ENCODE measurements at regions not wholly inside any gene's neighbourhood (a gene's known extent, or its start where the extent isn't known, plus 50 kb on each side); places are given as distances from the start of the nearest gene placed in this dataset.
A peak's percentile ranks its signal among the peaks of the same experiment; 100 is the strongest.

DNA sequence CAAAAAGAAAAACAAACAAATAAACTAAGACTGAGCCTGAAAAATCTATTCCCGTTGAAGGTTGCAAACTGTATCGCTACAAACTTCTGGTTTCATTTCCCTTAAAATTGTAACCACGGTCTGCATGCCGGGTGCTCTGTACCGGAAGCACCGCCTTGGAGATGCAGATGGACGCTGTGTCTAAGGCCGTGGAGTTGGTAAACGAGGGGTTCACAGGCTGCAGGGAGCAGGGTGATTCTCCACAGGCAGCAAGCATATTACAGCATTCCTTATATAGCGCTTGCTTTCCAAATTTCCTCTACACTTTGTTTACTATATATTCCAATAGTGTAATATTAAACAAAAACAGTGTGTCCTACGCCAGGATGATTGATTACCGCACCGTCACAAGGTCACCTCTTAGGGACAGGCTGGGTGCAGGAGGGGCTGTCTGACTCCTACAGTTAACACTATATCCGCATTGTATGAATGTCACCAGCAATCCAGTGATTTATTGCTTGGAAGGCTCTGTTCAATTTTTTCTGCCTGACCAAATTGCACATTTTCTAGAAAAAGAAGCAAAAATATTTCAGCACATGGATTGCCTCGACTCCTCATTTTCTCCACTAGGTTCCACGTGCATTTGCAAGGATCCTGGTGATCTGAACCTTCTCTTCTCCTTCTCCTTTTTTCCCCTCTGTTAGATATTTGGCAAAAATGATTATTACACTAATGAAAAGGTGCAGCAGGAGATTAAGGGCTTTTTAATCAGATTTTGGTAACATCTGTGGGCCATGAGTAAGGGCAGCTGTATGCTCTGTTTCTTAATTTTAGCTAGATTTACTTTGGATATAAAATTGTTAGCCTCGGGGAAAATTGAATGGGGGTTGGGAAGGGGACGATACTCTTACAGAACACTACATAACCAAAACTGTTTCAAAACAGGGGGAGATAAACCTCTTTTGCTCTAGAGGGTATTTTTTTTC, 325.8 kb upstream of the MGMT start:
- Histone ChIP-seq H2AFZ (ENCODE audit: low read depth, low read length) (no peak overlapping the region), H3K9me3 (replicated peaks; ENCODE audit: control insufficient read depth, insufficient read depth, low read length) (no peaks in the 10 kb centered on the region), H3K36me3 (ENCODE audit: control insufficient read depth in 2 of 2, extremely low read depth in 1 of 2, insufficient read depth in 2 of 2, low read length in 2 of 2) (no peaks in the 10 kb centered on the region), H3K4me1 (ENCODE audit: control insufficient read depth, extremely low read depth, insufficient read depth, low read length) (no peaks in the 10 kb centered on the region), H3K4me3 (replicated peaks in 1 of 3; ENCODE audit: insufficient read depth in 1 of 3, low read depth in 1 of 3, low read length in 3 of 3) (no peak overlapping the region), H3K9ac (replicated peaks; ENCODE audit: extremely low read depth, insufficient read depth, low read length) (no peak overlapping the region), H3K27me3 (ENCODE audit: control insufficient read depth in 2 of 2, insufficient read depth in 2 of 2, low read length in 2 of 2) (no peaks in the 10 kb centered on the region), H4K20me1 (replicated peaks; ENCODE audit: control insufficient read depth, extremely low read depth, insufficient read depth, low read length) (no peaks in the 10 kb centered on the region), H3K4me2 (ENCODE audit: insufficient read depth, low read length) (no peak overlapping the region), H3K79me2 (ENCODE audit: control insufficient read depth, insufficient read depth, low read length) (no peaks in the 10 kb centered on the region), H3K9me1 (replicated peaks; ENCODE audit: control insufficient read depth, extremely low read depth, insufficient read depth, low read length) (no peaks in the 10 kb centered on the region), H3K27ac (ENCODE audit: insufficient read depth, low read depth, low read length) (no peak overlapping the region)
- no peak for DNase-seq (ENCODE audit: low read depth, low spot score)
- ChIA-PET CTCF (no interaction called here), POLR2A (no interaction called here)
- intact Hi-C loops (cut with micrococcal nuclease), result no loop called here
- no TSS peak for BruUV-seq (replicated peaks)
- dilution Hi-C loops (cut with MboI; ENCODE audit: extremely low pct_ligation_motif_present, low sequenced_read_pairs), result no loop called here
- peak; percentile 4 for FAIRE-seq
- no peak for TF ChIP-seq JUN (IDR thresholded peaks at IDR 0.05; ENCODE audit: borderline replicate concordance, insufficient read depth, insufficient read length, low read depth)
- TF ChIP-seq, protein P1, sequence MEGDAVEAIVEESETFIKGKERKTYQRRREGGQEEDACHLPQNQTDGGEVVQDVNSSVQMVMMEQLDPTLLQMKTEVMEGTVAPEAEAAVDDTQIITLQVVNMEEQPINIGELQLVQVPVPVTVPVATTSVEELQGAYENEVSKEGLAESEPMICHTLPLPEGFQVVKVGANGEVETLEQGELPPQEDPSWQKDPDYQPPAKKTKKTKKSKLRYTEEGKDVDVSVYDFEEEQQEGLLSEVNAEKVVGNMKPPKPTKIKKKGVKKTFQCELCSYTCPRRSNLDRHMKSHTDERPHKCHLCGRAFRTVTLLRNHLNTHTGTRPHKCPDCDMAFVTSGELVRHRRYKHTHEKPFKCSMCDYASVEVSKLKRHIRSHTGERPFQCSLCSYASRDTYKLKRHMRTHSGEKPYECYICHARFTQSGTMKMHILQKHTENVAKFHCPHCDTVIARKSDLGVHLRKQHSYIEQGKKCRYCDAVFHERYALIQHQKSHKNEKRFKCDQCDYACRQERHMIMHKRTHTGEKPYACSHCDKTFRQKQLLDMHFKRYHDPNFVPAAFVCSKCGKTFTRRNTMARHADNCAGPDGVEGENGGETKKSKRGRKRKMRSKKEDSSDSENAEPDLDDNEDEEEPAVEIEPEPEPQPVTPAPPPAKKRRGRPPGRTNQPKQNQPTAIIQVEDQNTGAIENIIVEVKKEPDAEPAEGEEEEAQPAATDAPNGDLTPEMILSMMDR (IDR thresholded peaks at IDR 0.05; ENCODE audit: extremely low read depth in 1 of 2, insufficient read depth in 1 of 2, low read depth in 1 of 2, low read length in 2 of 2), result no peak
- TF ChIP-seq FOS (IDR thresholded peaks at IDR 0.05; ENCODE audit: borderline replicate concordance, insufficient read depth, low read length), result no peak

GRCh38 chr10:129151281-129151680, 315.8 kb upstream of the MGMT start:
- H4K20me1 ChIP-seq (replicated peaks; ENCODE audit: control insufficient read depth, extremely low read depth, insufficient read depth, low read length), result no peaks in the 10 kb centered on the region
- TF ChIP-seq JUN (IDR thresholded peaks at IDR 0.05; ENCODE audit: borderline replicate concordance, insufficient read depth, insufficient read length, low read depth) (no peak), MYC (IDR thresholded peaks at IDR 0.05; ENCODE audit: low read depth, low read length) (no peak), FOS (IDR thresholded peaks at IDR 0.05; ENCODE audit: borderline replicate concordance, insufficient read depth, low read length) (no peak), POLR2A (IDR thresholded peaks at IDR 0.05; ENCODE audit: low read depth, low read length) (no peak), POLR2AphosphoS5 (IDR thresholded peaks at IDR 0.05; ENCODE audit: insufficient read depth, low read depth, low read length) (no peak), GATA2 (IDR thresholded peaks at IDR 0.05; ENCODE audit: insufficient read depth, insufficient read length, low read depth, low read length) (no peak), EZH2 (IDR thresholded peaks at IDR 0.05; ENCODE audit: borderline replicate concordance, low read depth, low read length, severe bottlenecking) (no peak)
- TF ChIP-seq, protein P1 (IDR thresholded peaks at IDR 0.05; ENCODE audit: extremely low read depth in 1 of 2, insufficient read depth in 1 of 2, low read depth in 1 of 2, low read length in 2 of 2), result no peak
- TF ChIP-seq, protein P2, sequence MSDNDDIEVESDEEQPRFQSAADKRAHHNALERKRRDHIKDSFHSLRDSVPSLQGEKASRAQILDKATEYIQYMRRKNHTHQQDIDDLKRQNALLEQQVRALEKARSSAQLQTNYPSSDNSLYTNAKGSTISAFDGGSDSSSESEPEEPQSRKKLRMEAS (IDR thresholded peaks at IDR 0.05; ENCODE audit: insufficient read depth, insufficient read length), result no peak
- no peaks in the 10 kb centered on the region for H3K9me1 ChIP-seq (replicated peaks; ENCODE audit: control insufficient read depth, extremely low read depth, insufficient read depth, low read length)
- ChIA-PET CTCF (interaction anchor here (1.8 kb wide), 1 partner anchor 10 kb away, joined by 4 read pairs; no protein-coding TSS in a partner anchor), POLR2A (no interaction called here)
- H3K9ac ChIP-seq (replicated peaks; ENCODE audit: extremely low read depth, insufficient read depth, low read length), result no peak overlapping the region
- no TSS peak for BruUV-seq (replicated peaks)
- dilution Hi-C loops (cut with MboI; ENCODE audit: extremely low pct_ligation_motif_present, low sequenced_read_pairs), result no loop called here
- no peaks in the 10 kb centered on the region for H3K79me2 ChIP-seq (ENCODE audit: control insufficient read depth, insufficient read depth, low read length)
- H3K9me3 ChIP-seq (replicated peaks; ENCODE audit: control insufficient read depth, insufficient read depth, low read length), result no peaks in the 10 kb centered on the region
- H3K4me3 ChIP-seq (replicated peaks in 1 of 3; ENCODE audit: insufficient read depth in 1 of 3, low read depth in 1 of 3, low read length in 3 of 3), result no peak overlapping the region
- no peak for DNase-seq (ENCODE audit: low read depth, low spot score)
- FAIRE-seq, result no peak
- H3K27ac ChIP-seq (ENCODE audit: insufficient read depth, low read depth, low read length), result no peak overlapping the region
- no peak overlapping the region for H3K4me2 ChIP-seq (ENCODE audit: insufficient read depth, low read length)
- H2AFZ ChIP-seq (ENCODE audit: low read depth, low read length), result no peak overlapping the region
- no peaks in the 10 kb centered on the region for H3K36me3 ChIP-seq (ENCODE audit: control insufficient read depth in 2 of 2, extremely low read depth in 1 of 2, insufficient read depth in 2 of 2, low read length in 2 of 2)
- H3K4me1 ChIP-seq (ENCODE audit: control insufficient read depth, extremely low read depth, insufficient read depth, low read length), result no peaks in the 10 kb centered on the region
- no peaks in the 10 kb centered on the region for H3K27me3 ChIP-seq (ENCODE audit: control insufficient read depth in 2 of 2, insufficient read depth in 2 of 2, low read length in 2 of 2)
- intact Hi-C loops (cut with micrococcal nuclease), result no loop called here
